ENCODE measurements at regions not wholly inside any gene's neighbourhood (a gene's known extent, or its start where the extent isn't known, plus 50 kb on each side); places are given as distances from the start of the nearest gene placed in this dataset.

GRCh38 chr3:137409584-137409983 is 354.5 kb upstream of the SOX14 start:
- Mint-ChIP-seq H3K9me3 (peaks cover 14% of the 10 kb centered on the region), H3K27ac (no peak overlapping the region), H3K4me1 (ENCODE audit: low read depth) (no peaks in the 10 kb centered on the region), H3K36me3 (ENCODE audit: low read depth) (no peaks in the 10 kb centered on the region), H3K27me3 (no peaks in the 10 kb centered on the region), H3K4me3 (no peak overlapping the region)
- intact Hi-C loops (cut with micrococcal nuclease): no loop called here

GRCh38 chr3:137410028-137410427 is 354.1 kb upstream of the SOX14 start:
- Mint-ChIP-seq H3K27me3 (no peaks in the 10 kb centered on the region), H3K36me3 (ENCODE audit: low read depth) (no peaks in the 10 kb centered on the region), H3K27ac (no peak overlapping the region), H3K4me1 (ENCODE audit: low read depth) (no peaks in the 10 kb centered on the region), H3K4me3 (no peak overlapping the region), H3K9me3 (peaks cover 18% of the 10 kb centered on the region)
- intact Hi-C loops (cut with micrococcal nuclease): no loop called here

GRCh38 chr3:137420198-137420995 is 343.7 kb upstream of the SOX14 start:
- intact Hi-C loops (cut with micrococcal nuclease): no loop called here
- Mint-ChIP-seq H3K4me3 (no peak overlapping the region), H3K36me3 (ENCODE audit: low read depth) (no peaks in the 10 kb centered on the region), H3K9me3 (peaks cover 56% of the 10 kb centered on the region), H3K27ac (no peak overlapping the region), H3K27me3 (no peaks in the 10 kb centered on the region), H3K4me1 (ENCODE audit: low read depth) (no peaks in the 10 kb centered on the region)

- intact Hi-C loops (cut with micrococcal nuclease): no loop called here
- Mint-ChIP-seq H3K4me1 (ENCODE audit: low read depth) (no peaks in the 10 kb centered on the region), H3K36me3 (ENCODE audit: low read depth) (no peaks in the 10 kb centered on the region), H3K4me3 (no peak overlapping the region), H3K27me3 (no peaks in the 10 kb centered on the region), H3K27ac (no peak overlapping the region), H3K9me3 (peaks cover 12% of the 10 kb centered on the region)
Observed at GRCh38 chr3:137438561-137438960, 325.6 kb upstream of the SOX14 start.

GRCh38 chr3:137460944-137461343 is 303.2 kb upstream of the SOX14 start:
- H3K27me3 Mint-ChIP-seq: no peaks in the 10 kb centered on the region
- no peaks in the 10 kb centered on the region for H3K4me1 Mint-ChIP-seq (ENCODE audit: low read depth)

GRCh38 chr3:137463131-137463530 is 301.0 kb upstream of the SOX14 start:
- intact Hi-C loops (cut with micrococcal nuclease): no loop called here
- Mint-ChIP-seq H3K36me3 (ENCODE audit: low read depth) (no peaks in the 10 kb centered on the region), H3K27me3 (no peaks in the 10 kb centered on the region), H3K4me3 (no peak overlapping the region), H3K9me3 (peaks cover 29% of the 10 kb centered on the region), H3K4me1 (ENCODE audit: low read depth) (no peaks in the 10 kb centered on the region), H3K27ac (no peak overlapping the region)

More at GRCh38 chr3:137460944-137461343, 303.2 kb upstream of the SOX14 start:
- Mint-ChIP-seq H3K27ac (no peak overlapping the region), H3K4me3 (no peak overlapping the region), H3K36me3 (ENCODE audit: low read depth) (no peaks in the 10 kb centered on the region), H3K9me3 (peaks cover 21% of the 10 kb centered on the region)
- intact Hi-C loops (cut with micrococcal nuclease): no loop called here

GRCh38 chr3:137464341-137464740 is 299.8 kb upstream of the SOX14 start:
- Mint-ChIP-seq H3K4me3 (no peak overlapping the region), H3K27ac (no peak overlapping the region), H3K27me3 (no peaks in the 10 kb centered on the region), H3K36me3 (ENCODE audit: low read depth) (no peaks in the 10 kb centered on the region), H3K9me3 (peaks cover 29% of the 10 kb centered on the region), H3K4me1 (ENCODE audit: low read depth) (no peaks in the 10 kb centered on the region)
- intact Hi-C loops (cut with micrococcal nuclease): no loop called here

GRCh38 chr3:137468446-137468845 is 295.7 kb upstream of the SOX14 start:
- peaks cover 17% of the 10 kb centered on the region for H3K9me3 Mint-ChIP-seq
- no peaks in the 10 kb centered on the region for H3K36me3 Mint-ChIP-seq (ENCODE audit: low read depth)
- H3K27me3 Mint-ChIP-seq: no peaks in the 10 kb centered on the region
- H3K4me3 Mint-ChIP-seq: no peak overlapping the region
- no peak overlapping the region for H3K27ac Mint-ChIP-seq
- no peaks in the 10 kb centered on the region for H3K4me1 Mint-ChIP-seq (ENCODE audit: low read depth)
- intact Hi-C loops (cut with micrococcal nuclease): no loop called here

- Mint-ChIP-seq H3K4me1 (ENCODE audit: low read depth) (no peaks in the 10 kb centered on the region), H3K36me3 (ENCODE audit: low read depth) (no peaks in the 10 kb centered on the region), H3K27me3 (no peaks in the 10 kb centered on the region), H3K4me3 (no peak overlapping the region), H3K27ac (no peak overlapping the region), H3K9me3 (peaks cover 24% of the 10 kb centered on the region)
- intact Hi-C loops (cut with micrococcal nuclease): no loop called here
Observed at GRCh38 chr3:137469263-137469662, 294.9 kb upstream of the SOX14 start.

GRCh38 chr3:137471130-137471529 is 293.0 kb upstream of the SOX14 start:
- H3K27ac Mint-ChIP-seq: no peak overlapping the region
- no peaks in the 10 kb centered on the region for H3K27me3 Mint-ChIP-seq
- intact Hi-C loops (cut with micrococcal nuclease): no loop called here
- H3K9me3 Mint-ChIP-seq: peaks cover 31% of the 10 kb centered on the region
- H3K36me3 Mint-ChIP-seq (ENCODE audit: low read depth): no peaks in the 10 kb centered on the region
- no peaks in the 10 kb centered on the region for H3K4me1 Mint-ChIP-seq (ENCODE audit: low read depth)
- no peak overlapping the region for H3K4me3 Mint-ChIP-seq

- no peak overlapping the region for H3K4me3 Mint-ChIP-seq
- no peaks in the 10 kb centered on the region for H3K27me3 Mint-ChIP-seq
- H3K36me3 Mint-ChIP-seq (ENCODE audit: low read depth): no peaks in the 10 kb centered on the region
- H3K27ac Mint-ChIP-seq: no peak overlapping the region
- peaks cover 31% of the 10 kb centered on the region for H3K9me3 Mint-ChIP-seq
- H3K4me1 Mint-ChIP-seq (ENCODE audit: low read depth): no peaks in the 10 kb centered on the region
- intact Hi-C loops (cut with micrococcal nuclease): no loop called here
Observed at GRCh38 chr3:137471558-137472204, 292.4 kb upstream of the SOX14 start.

GRCh38 chr3:137477614-137478013 is 286.5 kb upstream of the SOX14 start:
- no peaks in the 10 kb centered on the region for H3K27me3 Mint-ChIP-seq
- H3K4me1 Mint-ChIP-seq (ENCODE audit: low read depth): no peaks in the 10 kb centered on the region
- intact Hi-C loops (cut with micrococcal nuclease): no loop called here
- no peak overlapping the region for H3K4me3 Mint-ChIP-seq
- H3K27ac Mint-ChIP-seq: no peak overlapping the region
- no peaks in the 10 kb centered on the region for H3K36me3 Mint-ChIP-seq (ENCODE audit: low read depth)
- peaks cover 62% of the 10 kb centered on the region for H3K9me3 Mint-ChIP-seq

GRCh38 chr3:137509354-137510045 is 254.6 kb upstream of the SOX14 start:
- Mint-ChIP-seq H3K27ac (no peak overlapping the region), H3K27me3 (no peaks in the 10 kb centered on the region), H3K4me3 (no peak overlapping the region), H3K36me3 (ENCODE audit: low read depth) (no peaks in the 10 kb centered on the region), H3K4me1 (ENCODE audit: low read depth) (no peaks in the 10 kb centered on the region), H3K9me3 (no peaks in the 10 kb centered on the region)
- intact Hi-C loops (cut with micrococcal nuclease): no loop called here

GRCh38 chr3:137511655-137512054 is 252.5 kb upstream of the SOX14 start:
- intact Hi-C loops (cut with micrococcal nuclease): no loop called here
- Mint-ChIP-seq H3K4me1 (ENCODE audit: low read depth) (no peaks in the 10 kb centered on the region), H3K27ac (no peak overlapping the region), H3K9me3 (no peaks in the 10 kb centered on the region), H3K4me3 (no peak overlapping the region), H3K27me3 (no peaks in the 10 kb centered on the region), H3K36me3 (ENCODE audit: low read depth) (no peaks in the 10 kb centered on the region)
